ENCODE measurements at regions not wholly inside any gene's neighbourhood (a gene's known extent, or its start where the extent isn't known, plus 50 kb on each side); places are given as distances from the start of the nearest gene placed in this dataset.
"Not testable (repeated sequence)": the region's sequence is repeated elsewhere in the genome, so short reads cannot be mapped to it uniquely, and the experiment has no call there.

GRCh38 chr5:164071671-164072070 lies 566.3 kb downstream of the MAT2B start:
- in situ Hi-C loops (cut with HindIII; ENCODE audit: low sequenced_read_pairs) = no loop called here

- in situ Hi-C loops (cut with HindIII; ENCODE audit: low sequenced_read_pairs) = no loop called here
Measured at GRCh38 chr5:164073081-164073480, 567.7 kb downstream of the MAT2B start.

- in situ Hi-C loops (cut with HindIII; ENCODE audit: low sequenced_read_pairs) = no loop called here
Measured at GRCh38 chr5:164076556-164076955, 571.1 kb downstream of the MAT2B start.

- in situ Hi-C loops (cut with HindIII; ENCODE audit: low sequenced_read_pairs) = no loop called here
Measured at GRCh38 chr5:164090358-164090757, 584.9 kb downstream of the MAT2B start.

DNA sequence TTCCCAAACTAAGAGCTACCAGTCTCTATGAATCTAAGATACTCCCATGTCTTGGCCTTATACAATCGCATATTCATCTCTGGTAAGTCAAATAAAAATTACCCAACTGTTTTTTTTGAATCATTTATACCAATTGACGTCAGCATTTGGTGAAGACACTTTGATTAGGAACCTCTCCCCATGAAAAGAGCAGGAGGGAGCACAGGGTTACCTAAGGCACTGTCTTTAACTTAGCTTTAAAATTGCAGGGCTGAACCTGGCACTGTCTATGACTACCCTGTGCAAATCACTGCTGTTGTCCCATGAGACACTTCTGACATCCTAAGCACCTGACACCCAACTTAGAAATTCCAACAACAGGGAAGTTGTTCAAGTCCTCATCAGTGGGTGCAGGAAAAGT lies 586.4 kb downstream of the MAT2B start:
- in situ Hi-C loops (cut with HindIII; ENCODE audit: low sequenced_read_pairs) = no loop called here

DNA sequence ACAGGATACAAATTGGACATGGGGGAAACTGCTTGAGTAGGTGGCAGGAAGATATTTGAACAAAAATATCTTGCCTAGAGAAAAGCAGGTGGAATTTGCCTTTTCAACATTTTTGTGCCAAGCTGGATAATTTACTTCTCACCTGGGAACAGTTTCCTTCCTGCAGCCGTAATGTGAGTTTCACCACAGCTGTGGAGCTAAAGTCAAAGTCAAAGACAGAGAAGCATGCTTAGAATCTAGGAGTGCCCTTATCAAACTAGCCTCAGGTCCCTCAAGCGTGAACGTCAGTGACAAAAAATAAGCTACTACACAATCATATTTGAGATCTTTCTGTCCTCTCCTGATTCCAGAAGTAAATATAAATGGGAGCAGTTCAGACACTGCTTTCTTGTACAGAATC lies 588.9 kb downstream of the MAT2B start:
- in situ Hi-C loops (cut with HindIII; ENCODE audit: low sequenced_read_pairs) = no loop called here

- in situ Hi-C loops (cut with HindIII; ENCODE audit: low sequenced_read_pairs) = no loop called here
Measured at GRCh38 chr5:164097749-164098148, 592.3 kb downstream of the MAT2B start.

GRCh38 chr5:164098531-164098930 lies 593.1 kb downstream of the MAT2B start:
- in situ Hi-C loops (cut with HindIII; ENCODE audit: low sequenced_read_pairs) = no loop called here

DNA sequence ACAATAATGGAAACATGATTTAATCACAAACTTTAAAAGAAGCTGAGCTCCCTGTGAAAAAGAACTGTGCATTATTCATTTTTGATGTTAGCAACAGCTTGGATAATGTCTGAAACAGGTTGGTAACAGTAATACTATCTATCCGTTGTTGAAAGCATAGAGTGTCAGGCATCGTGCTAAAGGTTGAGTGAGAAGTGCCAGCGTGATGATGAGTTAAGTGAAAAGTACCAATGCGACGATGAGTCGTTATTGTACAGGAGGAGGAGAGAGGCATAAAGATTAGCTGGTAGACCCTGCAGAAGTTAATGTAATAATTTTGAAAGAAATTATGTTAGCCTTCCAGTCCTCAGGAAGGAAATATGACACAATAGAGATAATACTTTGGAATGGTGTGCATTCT lies 593.6 kb downstream of the MAT2B start:
- in situ Hi-C loops (cut with HindIII; ENCODE audit: low sequenced_read_pairs) = no loop called here

GRCh38 chr5:164115420-164115819 lies 610.0 kb downstream of the MAT2B start:
- in situ Hi-C loops (cut with HindIII; ENCODE audit: low sequenced_read_pairs) = no loop called here

GRCh38 chr5:164119806-164120447 lies 614.5 kb downstream of the MAT2B start:
- in situ Hi-C loops (cut with HindIII; ENCODE audit: low sequenced_read_pairs) = no loop called here

DNA sequence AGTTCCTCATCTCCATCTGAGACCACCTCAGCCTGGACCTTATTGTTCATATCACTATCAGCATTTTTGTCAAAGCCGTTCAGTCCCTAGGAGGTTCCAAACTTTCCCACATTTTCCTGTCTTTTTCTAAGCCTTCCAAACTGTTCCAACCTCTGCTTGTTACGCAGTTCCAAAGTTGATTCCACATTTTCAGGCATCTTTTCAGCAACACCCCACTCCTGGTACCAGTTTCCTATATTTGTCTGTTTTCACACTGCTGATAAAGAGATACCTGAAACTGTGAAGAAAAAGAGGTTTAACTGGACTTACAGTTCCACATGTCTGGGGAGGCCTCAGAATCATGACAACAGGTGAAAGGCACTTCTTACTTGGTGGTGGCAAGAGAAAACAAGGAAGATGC lies 622.1 kb downstream of the MAT2B start:
- in situ Hi-C loops (cut with HindIII; ENCODE audit: low sequenced_read_pairs) = no loop called here

- in situ Hi-C loops (cut with HindIII; ENCODE audit: low sequenced_read_pairs) = no loop called here
Measured at GRCh38 chr5:164132358-164132757, 626.9 kb downstream of the MAT2B start.

- in situ Hi-C loops (cut with HindIII; ENCODE audit: low sequenced_read_pairs) = no loop called here
Measured at GRCh38 chr5:164137095-164137494, 631.7 kb downstream of the MAT2B start.

DNA sequence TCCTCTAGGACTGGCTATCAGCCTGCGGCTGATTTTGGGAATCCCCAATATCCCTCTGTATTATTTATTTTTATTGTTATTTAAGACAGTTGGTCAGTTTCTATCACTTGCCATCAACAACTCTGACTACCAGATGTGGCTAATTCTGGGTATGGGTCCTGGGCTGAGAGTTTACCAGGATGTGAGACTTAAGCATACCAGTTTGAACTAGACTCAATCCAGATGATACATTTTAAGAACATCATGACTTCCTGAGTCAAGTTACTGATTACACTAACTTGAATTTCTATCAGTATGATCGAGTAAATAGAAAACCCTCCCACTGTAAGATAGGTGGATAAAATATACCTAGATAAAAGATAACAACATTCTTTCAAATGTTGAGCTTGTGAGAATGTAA lies 634.0 kb downstream of the MAT2B start:
- in situ Hi-C loops (cut with HindIII; ENCODE audit: low sequenced_read_pairs) = no loop called here

DNA sequence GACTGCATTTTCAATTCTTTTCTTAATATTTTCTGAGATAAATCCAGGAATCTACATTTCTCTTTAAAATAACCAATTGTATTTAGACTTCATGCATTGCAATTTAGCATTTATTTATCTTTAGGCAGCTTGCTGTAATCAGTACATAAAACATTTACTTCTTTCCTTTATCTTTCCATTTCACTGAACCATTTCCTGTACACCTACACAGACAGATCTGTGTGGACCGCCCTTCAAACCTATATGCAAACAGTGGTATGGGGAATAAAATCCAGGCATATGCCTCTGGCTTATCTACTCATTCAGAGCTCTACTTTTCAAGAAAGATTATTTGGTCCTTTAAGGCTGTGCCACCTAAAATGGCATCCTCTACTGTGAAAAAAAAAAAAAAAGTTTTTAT lies 640.0 kb downstream of the MAT2B start:
- in situ Hi-C loops (cut with HindIII; ENCODE audit: low sequenced_read_pairs) = no loop called here

DNA sequence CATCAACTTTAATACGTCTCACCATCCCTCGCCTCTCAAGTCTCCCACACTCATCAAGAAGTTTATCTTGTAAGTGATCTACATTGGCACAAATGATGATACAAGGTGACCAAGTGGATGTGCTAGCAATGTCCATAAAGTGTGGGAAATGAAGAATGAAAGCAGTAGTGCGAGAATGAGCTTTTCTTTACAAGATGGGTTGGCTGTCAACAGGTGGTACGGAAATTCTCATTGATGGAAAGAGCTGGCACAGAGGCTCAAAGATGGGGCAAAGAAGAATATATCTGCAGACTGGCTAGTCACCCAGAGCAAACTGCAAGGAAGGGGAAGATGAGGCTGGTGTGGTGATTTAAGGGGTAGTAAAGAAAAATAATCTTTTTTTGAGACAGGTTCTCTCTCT lies 640.8 kb downstream of the MAT2B start:
- in situ Hi-C loops (cut with HindIII; ENCODE audit: low sequenced_read_pairs) = no loop called here

GRCh38 chr5:164148292-164148691 lies 642.9 kb downstream of the MAT2B start:
- in situ Hi-C loops (cut with HindIII; ENCODE audit: low sequenced_read_pairs) = no loop called here

- in situ Hi-C loops (cut with HindIII; ENCODE audit: low sequenced_read_pairs) = not testable (repeated sequence)
Measured at GRCh38 chr5:164152539-164152938, 647.1 kb downstream of the MAT2B start.

GRCh38 chr5:164153469-164154172 lies 648.2 kb downstream of the MAT2B start:
- in situ Hi-C loops (cut with HindIII; ENCODE audit: low sequenced_read_pairs) = no loop called here

GRCh38 chr5:164170814-164171213 lies 665.4 kb downstream of the MAT2B start:
- in situ Hi-C loops (cut with HindIII; ENCODE audit: low sequenced_read_pairs) = no loop called here

- in situ Hi-C loops (cut with HindIII; ENCODE audit: low sequenced_read_pairs) = no loop called here
Measured at GRCh38 chr5:164175083-164175482, 669.7 kb downstream of the MAT2B start.

- in situ Hi-C loops (cut with HindIII; ENCODE audit: low sequenced_read_pairs) = no loop called here
Measured at GRCh38 chr5:164179406-164179805, 674.0 kb downstream of the MAT2B start.
